ENCODE measurements at regions not wholly inside any gene's neighbourhood (a gene's known extent, or its start where the extent isn't known, plus 50 kb on each side); places are given as distances from the start of the nearest gene placed in this dataset.
"Not testable (repeated sequence)": the region's sequence is repeated elsewhere in the genome, so short reads cannot be mapped to it uniquely, and the experiment has no call there.

DNA sequence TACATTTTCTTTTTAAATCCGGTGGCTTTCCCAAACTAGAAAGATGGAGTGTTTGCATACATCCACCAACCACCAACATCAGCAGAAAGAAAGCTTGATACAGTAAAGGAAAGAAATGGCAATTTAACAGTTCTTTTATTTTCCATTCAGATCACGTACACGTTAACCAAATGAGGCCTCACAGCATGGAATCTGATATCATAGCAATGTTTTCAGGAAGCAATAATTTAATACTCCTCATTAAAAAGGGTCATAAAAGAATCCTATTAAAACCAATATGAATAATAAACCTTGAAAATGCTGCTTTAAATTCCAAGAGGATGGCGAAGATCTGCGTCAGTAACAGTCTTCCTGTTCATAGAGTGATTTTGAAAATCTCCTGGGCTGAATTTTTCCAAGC, 1562.1 kb downstream of the KHDRBS2 start:
- TF ChIP-seq CTCF (conservative IDR thresholded peaks at IDR 0.05); ZFX (IDR thresholded peaks at IDR 0.05): not testable (repeated sequence)
